Stomach smooth muscle (tissue), 2 donors: ENCODE measurements at regions not wholly inside any gene's neighbourhood (a gene's known extent, or its start where the extent isn't known, plus 50 kb on each side); places are given as distances from the start of the nearest gene placed in this dataset.

Source experiments
- H3K27ac ChIP-seq: one replicate; pipeline ENCODE4 v1.7.0; 2013; ENCODE audit warnings: mild to moderate bottlenecking, low read length, inconsistent platforms
- H3K27me3 ChIP-seq, 2 donors: one replicate each; pipeline ENCODE4 v1.7.0; 2013; ENCODE audit warnings: low read length in 2 of 2; ENCODE audit not compliant: insufficient read depth in 2 of 2, control insufficient read depth in 1 of 2
- H3K36me3 ChIP-seq, 2 donors: one replicate each; pipeline ENCODE4 v1.7.0; 2013; ENCODE audit warnings: low read length in 2 of 2; ENCODE audit not compliant: control insufficient read depth in 2 of 2, insufficient read depth in 2 of 2
- H3K4me1 ChIP-seq: one replicate; pipeline ENCODE4 v1.7.0; 2013; ENCODE audit warnings: low read length; ENCODE audit not compliant: control insufficient read depth, insufficient read depth
- H3K4me3 ChIP-seq, 2 donors: one replicate each; pipeline ENCODE4 v1.7.0; 2013; ENCODE audit warnings: low read length in 2 of 2
- H3K9ac ChIP-seq, 2 donors: one replicate each; pipeline ENCODE4 v1.7.0; 2013; ENCODE audit warnings: low read length in 2 of 2, mild to moderate bottlenecking in 1 of 2
- H3K9me3 ChIP-seq, 2 donors: one replicate each; pipeline ENCODE4 v1.7.0; 2013; ENCODE audit warnings: low read length in 2 of 2; ENCODE audit not compliant: control insufficient read depth in 2 of 2
- donor health status: healthy.
- donor health status: Pancreatic carcinoma.

- Histone ChIP-seq H3K36me3 (no peaks in the 10 kb centered on the region), H3K9me3 (no peaks in the 10 kb centered on the region), H3K9ac (no peak overlapping the region), H3K27ac (no peak overlapping the region), H3K4me3 (no peak overlapping the region), H3K27me3 (no peaks in the 10 kb centered on the region), H3K4me1 (no peaks in the 10 kb centered on the region)
These were observed 163.9 kb downstream of the ANKRD60 start for GRCh38 chr20:58064411-58065010.

- Histone ChIP-seq H3K27ac (no peak overlapping the region), H3K4me3 (no peak overlapping the region), H3K4me1 (peaks cover 9% of the 10 kb centered on the region), H3K27me3 (peaks cover 4% of the 10 kb centered on the region in 2 donors), H3K36me3 (no peaks in the 10 kb centered on the region), H3K9me3 (no peaks in the 10 kb centered on the region), H3K9ac (no peak overlapping the region)
These were observed 169.3 kb downstream of the ANKRD60 start for GRCh38 chr20:58059260-58059544.

DNA sequence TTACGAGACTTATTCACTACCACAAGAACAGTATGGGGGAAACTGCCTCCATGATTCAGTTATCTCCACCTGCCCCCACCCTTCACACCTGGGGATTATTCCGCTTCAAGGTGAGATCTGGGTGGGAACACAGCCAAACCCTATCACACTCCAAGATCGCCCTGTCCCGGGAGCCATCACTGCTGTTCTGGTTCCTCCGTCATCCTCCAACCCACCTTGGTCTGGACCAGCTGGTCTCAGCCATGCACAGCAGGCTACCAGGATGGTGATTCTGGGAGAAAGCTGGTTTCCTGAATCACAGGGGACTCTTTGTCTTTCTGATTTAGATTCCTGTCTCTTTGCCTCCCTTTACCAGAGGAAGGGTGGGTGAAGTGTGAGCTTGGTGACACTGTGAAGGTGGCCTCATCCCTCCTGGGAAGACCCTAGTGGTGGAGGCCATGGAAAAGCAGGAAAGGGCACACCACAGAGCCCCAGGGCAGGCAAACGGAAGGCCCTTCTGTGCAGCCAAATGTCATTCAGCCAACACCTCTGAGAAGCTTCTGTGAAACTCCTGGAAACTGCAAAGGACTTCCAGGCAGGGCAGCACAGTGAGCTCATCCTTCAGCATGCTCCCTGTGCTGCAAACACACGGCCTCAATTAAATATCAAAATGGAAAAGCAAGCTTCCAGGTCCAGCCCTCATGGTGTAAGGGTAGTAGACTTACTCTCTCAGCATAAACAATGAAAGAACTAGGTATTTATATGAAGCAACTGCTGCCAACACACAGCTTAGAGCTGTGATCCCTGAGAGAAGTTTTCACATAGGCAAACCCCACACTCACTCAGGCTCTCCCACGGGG is 169.8 kb downstream of the ANKRD60 start:
- no peaks in the 10 kb centered on the region for H3K9me3 ChIP-seq
- no peak overlapping the region for H3K9ac ChIP-seq
- H3K36me3 ChIP-seq = no peaks in the 10 kb centered on the region
- no peak overlapping the region for H3K27ac ChIP-seq
- peaks cover 9% of the 10 kb centered on the region for H3K4me1 ChIP-seq
- H3K27me3 ChIP-seq = peaks cover 4% of the 10 kb centered on the region in 2 donors
- H3K4me3 ChIP-seq = no peak overlapping the region

GRCh38 chr20:58056921-58057686 is 171.3 kb downstream of the ANKRD60 start:
- H3K36me3 ChIP-seq = no peaks in the 10 kb centered on the region
- no peak overlapping the region for H3K4me3 ChIP-seq
- H3K27me3 ChIP-seq = peaks cover 4 to 8% of the 10 kb centered on the region in 2 donors
- no peak overlapping the region for H3K9ac ChIP-seq
- H3K27ac ChIP-seq = no peak overlapping the region
- peaks cover 9% of the 10 kb centered on the region for H3K4me1 ChIP-seq
- H3K9me3 ChIP-seq = no peaks in the 10 kb centered on the region

- peaks cover 4 to 8% of the 10 kb centered on the region in 2 donors for H3K27me3 ChIP-seq
- H3K9ac ChIP-seq = no peak overlapping the region
- no peaks in the 10 kb centered on the region for H3K36me3 ChIP-seq
- no peaks in the 10 kb centered on the region for H3K9me3 ChIP-seq
- H3K4me1 ChIP-seq = peaks cover 9% of the 10 kb centered on the region
- no peak overlapping the region for H3K4me3 ChIP-seq
- no peak overlapping the region for H3K27ac ChIP-seq
These were observed 172.3 kb downstream of the ANKRD60 start for GRCh38 chr20:58056021-58056591.

DNA sequence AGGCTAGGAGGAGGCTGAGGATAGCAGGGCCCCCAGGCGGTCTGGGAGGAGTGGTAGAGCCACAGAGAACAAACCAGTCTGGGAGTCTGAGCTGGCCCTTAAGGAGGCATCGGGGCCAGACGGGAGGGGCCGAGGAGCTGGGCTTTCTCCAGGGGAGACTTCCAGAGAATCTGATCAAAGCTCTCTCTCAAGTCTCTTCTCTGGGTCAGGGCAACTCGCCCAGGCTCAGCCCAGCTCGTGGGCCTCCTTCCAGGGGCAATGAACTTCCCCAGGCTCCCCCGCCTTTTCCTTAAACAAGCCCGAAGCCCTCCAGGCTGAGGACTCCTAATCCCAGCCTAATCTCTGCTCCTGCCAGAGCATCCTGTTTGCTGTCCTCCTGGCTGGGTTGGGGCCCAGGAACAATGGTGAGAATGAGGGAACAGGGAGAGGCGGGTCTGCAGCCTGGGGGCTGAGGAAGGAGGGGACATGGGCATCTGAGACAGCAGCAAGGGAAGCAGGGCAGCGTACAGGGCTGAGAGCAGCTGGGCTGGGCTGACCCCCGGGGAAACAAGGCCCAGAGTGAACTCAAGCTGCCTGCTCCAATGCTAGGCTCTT is 173.6 kb downstream of the ANKRD60 start:
- Histone ChIP-seq H3K9ac (no peak overlapping the region), H3K27ac (no peak overlapping the region), H3K4me3 (no peak overlapping the region)

GRCh38 chr20:58054082-58054779 is 174.2 kb downstream of the ANKRD60 start:
- no peak overlapping the region for H3K9ac ChIP-seq
- no peak overlapping the region for H3K4me3 ChIP-seq
- no peaks in the 10 kb centered on the region for H3K9me3 ChIP-seq
- H3K4me1 ChIP-seq = peaks cover 9% of the 10 kb centered on the region
- H3K27me3 ChIP-seq = peaks cover 4 to 8% of the 10 kb centered on the region in 2 donors
- H3K36me3 ChIP-seq = no peaks in the 10 kb centered on the region
- H3K27ac ChIP-seq = no peak overlapping the region

More for the DNA sequence above, 173.6 kb downstream of the ANKRD60 start:
- Histone ChIP-seq H3K9me3 (no peaks in the 10 kb centered on the region), H3K27me3 (peaks cover 4 to 8% of the 10 kb centered on the region in 2 donors), H3K36me3 (no peaks in the 10 kb centered on the region), H3K4me1 (peaks cover 9% of the 10 kb centered on the region)

GRCh38 chr20:58053391-58054055 is 174.9 kb downstream of the ANKRD60 start:
- H3K27me3 ChIP-seq = peaks cover 4 to 8% of the 10 kb centered on the region in 2 donors
- H3K27ac ChIP-seq = no peak overlapping the region
- no peaks in the 10 kb centered on the region for H3K9me3 ChIP-seq
- no peaks in the 10 kb centered on the region for H3K36me3 ChIP-seq
- no peak overlapping the region for H3K9ac ChIP-seq
- no peak overlapping the region for H3K4me3 ChIP-seq
- peaks cover 9% of the 10 kb centered on the region for H3K4me1 ChIP-seq

DNA sequence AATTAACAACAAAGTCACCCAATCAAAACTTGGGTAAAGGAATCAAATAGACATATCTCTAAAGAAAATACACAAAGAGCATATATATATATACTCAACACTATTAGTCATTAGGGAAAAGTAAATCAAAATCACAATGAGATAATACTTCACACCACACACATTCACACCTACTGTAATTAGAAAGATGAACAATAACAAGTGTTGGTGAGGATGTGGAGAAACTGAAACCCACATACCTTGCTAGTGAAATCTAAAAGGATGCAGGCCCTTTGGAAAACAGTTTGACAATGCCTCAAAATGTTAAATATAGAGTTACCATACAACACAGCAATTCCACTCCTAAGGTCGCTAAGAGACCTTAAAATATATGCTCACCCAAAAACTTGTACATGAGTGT is 177.1 kb downstream of the ANKRD60 start:
- Histone ChIP-seq H3K27ac (no peak overlapping the region), H3K4me3 (no peak overlapping the region), H3K27me3 (peaks cover 4 to 8% of the 10 kb centered on the region in 2 donors), H3K4me1 (peaks cover 9% of the 10 kb centered on the region), H3K9ac (no peak overlapping the region), H3K9me3 (no peaks in the 10 kb centered on the region), H3K36me3 (no peaks in the 10 kb centered on the region)
